ENCODE measurements at regions not wholly inside any gene's neighbourhood (a gene's known extent, or its start where the extent isn't known, plus 50 kb on each side); places are given as distances from the start of the nearest gene placed in this dataset.

- no peak for DNase-seq (ENCODE audit: low spot score)
- in situ Hi-C loops (cut with MboI; ENCODE audit: low pct_unique_long_range_greater_than_20kb, low sequenced_read_pairs, unreplicated experiment): no loop called here
- TF ChIP-seq CTCF (IDR thresholded peaks at IDR 0.05; ENCODE audit: extremely low read depth, insufficient read depth, missing control alignments): no peak
These were observed 77.7 kb upstream of the SLC38A2 start for GRCh38 chr12:46450279-46450748.

GRCh38 chr12:46449856-46450255 lies 77.3 kb upstream of the SLC38A2 start:
- in situ Hi-C loops (cut with MboI; ENCODE audit: low pct_unique_long_range_greater_than_20kb, low sequenced_read_pairs, unreplicated experiment): no loop called here
- DNase-seq (ENCODE audit: low spot score): no peak
- no peak for TF ChIP-seq CTCF (IDR thresholded peaks at IDR 0.05; ENCODE audit: extremely low read depth, insufficient read depth, missing control alignments)

GRCh38 chr12:46449316-46449715 lies 76.7 kb upstream of the SLC38A2 start:
- DNase-seq (ENCODE audit: low spot score): no peak
- TF ChIP-seq CTCF (IDR thresholded peaks at IDR 0.05; ENCODE audit: extremely low read depth, insufficient read depth, missing control alignments): no peak
- in situ Hi-C loops (cut with MboI; ENCODE audit: low pct_unique_long_range_greater_than_20kb, low sequenced_read_pairs, unreplicated experiment): no loop called here

GRCh38 chr12:46446645-46447044 lies 74.1 kb upstream of the SLC38A2 start:
- no peak for DNase-seq (ENCODE audit: low spot score)
- in situ Hi-C loops (cut with MboI; ENCODE audit: low pct_unique_long_range_greater_than_20kb, low sequenced_read_pairs, unreplicated experiment): no loop called here
- no peak for TF ChIP-seq CTCF (IDR thresholded peaks at IDR 0.05; ENCODE audit: extremely low read depth, insufficient read depth, missing control alignments)

- in situ Hi-C loops (cut with MboI; ENCODE audit: low pct_unique_long_range_greater_than_20kb, low sequenced_read_pairs, unreplicated experiment): no loop called here
- DNase-seq (ENCODE audit: low spot score): no peak
- no peak for TF ChIP-seq CTCF (IDR thresholded peaks at IDR 0.05; ENCODE audit: extremely low read depth, insufficient read depth, missing control alignments)
These were observed 73.1 kb upstream of the SLC38A2 start for GRCh38 chr12:46445551-46446235.

GRCh38 chr12:46445093-46445492 lies 72.5 kb upstream of the SLC38A2 start:
- DNase-seq (ENCODE audit: low spot score): no peak
- in situ Hi-C loops (cut with MboI; ENCODE audit: low pct_unique_long_range_greater_than_20kb, low sequenced_read_pairs, unreplicated experiment): no loop called here
- no peak for TF ChIP-seq CTCF (IDR thresholded peaks at IDR 0.05; ENCODE audit: extremely low read depth, insufficient read depth, missing control alignments)

All from GM13977 (cell line).